Bronchial epithelial cell (primary cell): ENCODE measurements at regions not wholly inside any gene's neighbourhood (a gene's known extent, or its start where the extent isn't known, plus 50 kb on each side); places are given as distances from the start of the nearest gene placed in this dataset.

Source experiments
- DNase-seq: peaks from one replicate; pipeline ENCODE4 v3.0.0-alpha.2; 2010; ENCODE audit warnings: low read depth
- FAIRE-seq: peaks from 2 replicates; lab custom pipeline; 2011; peaks lifted over from hg19 to GRCh38; lab: Jason Lieb, UNC
- H3K27me3 ChIP-seq: 2 replicates; pipeline ENCODE4 v1.5.1; 2011; ENCODE audit warnings: low read length; ENCODE audit not compliant: control insufficient read depth, insufficient read depth
- H3K36me3 ChIP-seq: 2 replicates; pipeline ENCODE4 v1.5.1; 2011; ENCODE audit warnings: low read length; ENCODE audit not compliant: control insufficient read depth, insufficient read depth
- H3K4me3 ChIP-seq: 2 replicates; pipeline ENCODE4 v1.5.1; 2011; ENCODE audit warnings: mild to moderate bottlenecking, low read depth, low read length, control low read depth
- CTCF ChIP-seq: IDR thresholded peaks from 2 replicates; pipeline ENCODE4 v1.5.1; 2011; ENCODE audit warnings: mild to moderate bottlenecking, moderate library complexity, low read length, control low read depth, inconsistent platforms; ENCODE audit not compliant: insufficient read depth, severe bottlenecking

DNA sequence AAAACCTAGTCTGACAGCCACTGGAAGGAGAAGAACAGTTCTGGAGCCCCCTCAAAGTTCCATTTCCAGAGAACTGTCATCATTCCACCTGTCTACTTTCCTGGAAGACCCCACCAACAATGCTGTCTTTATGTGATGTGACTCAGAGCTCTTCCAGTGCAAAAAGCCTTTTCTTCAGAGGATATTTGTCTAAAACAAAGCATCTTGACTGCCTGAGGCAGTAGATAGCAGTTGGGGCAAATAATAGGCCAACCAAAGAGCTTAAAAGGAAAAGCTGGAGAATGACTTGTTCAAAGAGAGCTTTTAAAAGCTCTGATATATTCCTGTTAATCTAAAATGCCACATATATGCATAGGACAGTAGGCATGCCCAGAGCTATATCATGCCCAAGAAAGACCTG is 62.6 kb downstream of the MIS18A start:
- Histone ChIP-seq H3K4me3 (no peak overlapping the region), H3K27me3 (no peaks in the 10 kb centered on the region)

DNA sequence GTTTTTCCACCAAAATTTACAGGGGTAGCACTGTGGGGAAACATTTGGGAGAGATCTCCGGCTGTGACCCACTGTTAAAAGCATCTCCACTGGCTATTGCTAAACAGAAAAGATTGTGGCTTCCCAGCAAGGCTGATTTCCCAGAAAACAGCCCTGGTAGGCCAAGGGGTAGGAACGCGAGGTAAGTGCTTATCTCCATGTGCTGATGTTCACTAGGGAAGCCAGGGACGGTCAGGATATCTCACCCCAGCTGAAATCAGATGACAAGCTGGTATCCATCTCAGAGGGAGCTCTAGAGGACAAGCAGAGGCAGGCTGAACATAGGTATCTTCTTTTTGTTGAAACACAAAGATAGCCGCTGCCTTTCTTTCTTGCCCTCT is 63.6 kb downstream of the MIS18A start:
- Histone ChIP-seq H3K27me3 (no peaks in the 10 kb centered on the region), H3K4me3 (no peak overlapping the region), H3K36me3 (no peaks in the 10 kb centered on the region)
- no peak for TF ChIP-seq CTCF
- no peak for FAIRE-seq
- no peak for DNase-seq

More for the DNA sequence above, 62.6 kb downstream of the MIS18A start:
- no peak for FAIRE-seq
- DNase-seq, result no peak
- no peaks in the 10 kb centered on the region for H3K36me3 ChIP-seq
- TF ChIP-seq CTCF, result no peak

GRCh38 chr21:32214654-32215305 is 64.1 kb downstream of the MIS18A start:
- Histone ChIP-seq H3K36me3 (no peaks in the 10 kb centered on the region), H3K4me3 (no peak overlapping the region), H3K27me3 (no peaks in the 10 kb centered on the region)
- FAIRE-seq, result peak; percentile 7
- no peak for TF ChIP-seq CTCF
- DNase-seq, result no peak

GRCh38 chr21:32212116-32212515 is 66.7 kb downstream of the MIS18A start:
- DNase-seq, result no peak
- H3K4me3 ChIP-seq, result no peak overlapping the region
- TF ChIP-seq CTCF, result no peak
- H3K36me3 ChIP-seq, result no peaks in the 10 kb centered on the region
- H3K27me3 ChIP-seq, result no peaks in the 10 kb centered on the region
- FAIRE-seq, result no peak

DNA sequence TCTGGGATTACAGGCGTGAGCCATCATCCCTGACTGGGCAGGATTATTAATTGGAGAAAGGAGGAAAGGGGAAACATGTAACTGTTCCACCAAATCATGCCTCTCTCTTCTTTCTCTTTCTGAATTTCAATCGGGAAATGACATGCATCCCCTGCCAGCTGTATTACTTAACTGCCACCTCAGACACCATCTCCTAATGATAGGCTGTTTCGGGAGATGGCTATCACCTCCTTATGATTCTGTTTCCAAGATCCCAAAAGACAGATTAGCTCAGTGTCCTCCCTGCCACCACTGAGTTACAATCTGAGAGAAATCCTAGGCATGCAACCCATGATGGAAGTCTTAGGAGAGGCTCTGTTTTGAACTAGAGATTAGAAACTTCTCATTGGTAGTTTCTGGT is 67.5 kb downstream of the MIS18A start:
- TF ChIP-seq CTCF, result no peak
- Histone ChIP-seq H3K4me3 (no peak overlapping the region), H3K36me3 (no peaks in the 10 kb centered on the region), H3K27me3 (no peaks in the 10 kb centered on the region)
- no peak for DNase-seq
- FAIRE-seq, result no peak

DNA sequence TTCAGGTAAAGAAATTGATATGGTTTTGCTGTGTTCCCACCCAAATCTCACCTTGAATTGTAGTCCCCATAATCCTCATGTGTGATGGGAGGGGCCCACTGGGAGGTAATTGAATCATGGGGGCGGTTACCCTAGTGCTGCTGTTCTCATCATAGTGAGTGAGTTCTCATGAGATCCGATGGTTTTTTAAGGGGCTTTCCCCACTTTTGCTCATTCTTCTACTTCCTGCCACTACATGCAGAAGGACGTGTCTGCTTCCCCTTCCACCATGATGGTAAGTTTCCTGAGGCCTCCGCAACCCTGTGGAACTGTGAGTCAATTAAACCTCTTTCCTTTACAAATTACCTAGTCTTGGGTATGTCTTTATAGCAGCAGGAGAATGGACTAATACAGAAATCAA is 69.3 kb downstream of the MIS18A start:
- TF ChIP-seq CTCF, result no peak
- Histone ChIP-seq H3K4me3 (no peak overlapping the region), H3K36me3 (no peaks in the 10 kb centered on the region), H3K27me3 (no peaks in the 10 kb centered on the region)
- FAIRE-seq (no peak), DNase-seq (no peak)
